ENCODE measurements at regions not wholly inside any gene's neighbourhood (a gene's known extent, or its start where the extent isn't known, plus 50 kb on each side); places are given as distances from the start of the nearest gene placed in this dataset.

GRCh38 chr1:5093042-5093441 is 438.6 kb downstream of the AJAP1 start:
- Histone ChIP-seq H3K9me3 (replicated peaks in 1 of 2; ENCODE audit: control insufficient read depth in 2 of 2, insufficient read depth in 1 of 2, low read depth in 1 of 2, low read length in 2 of 2) (peaks cover 6 to 7% of the 10 kb centered on the region in 2 donors), H3K4ac (ENCODE audit: low read length) (no peak overlapping the region), H2BK120ac (ENCODE audit: low read depth, low read length) (no peak overlapping the region), H4K91ac (ENCODE audit: low read depth, low read length, poor library complexity) (no peak overlapping the region), H3K14ac (ENCODE audit: low read length) (no peak overlapping the region), H3K4me1 (ENCODE audit: control insufficient read depth in 2 of 2, insufficient read depth in 1 of 2, low read depth in 1 of 2, low read length in 2 of 2) (no peaks in the 10 kb centered on the region), H3K23ac (ENCODE audit: low read depth, low read length, poor library complexity) (no peak overlapping the region), H3K79me1 (ENCODE audit: low read depth, low read length) (no peaks in the 10 kb centered on the region), H3K4me2 (ENCODE audit: insufficient read depth, low read length, poor library complexity, severe bottlenecking) (no peak overlapping the region), H2BK15ac (ENCODE audit: low read length) (no peak overlapping the region), H3K36me3 (replicated peaks in 1 of 2; ENCODE audit: control insufficient read depth in 2 of 2, insufficient read depth in 2 of 2, low read length in 2 of 2) (no peaks in the 10 kb centered on the region), H3K4me3 (ENCODE audit: low read length in 2 of 2) (no peak overlapping the region), H3K27ac (replicated peaks; ENCODE audit: low read length) (no peak overlapping the region), H2AFZ (ENCODE audit: low read length) (no peak overlapping the region), H2BK5ac (ENCODE audit: low read length) (no peak overlapping the region), H3K18ac (ENCODE audit: low read length) (no peak overlapping the region), H3K9ac (ENCODE audit: low read depth, low read length, poor library complexity) (no peak overlapping the region), H4K8ac (ENCODE audit: low read depth, low read length) (no peak overlapping the region), H2AK5ac (ENCODE audit: low read depth, low read length) (no peak overlapping the region), H3K27me3 (ENCODE audit: control insufficient read depth in 3 of 3, insufficient read depth in 3 of 3, low read depth in 1 of 3, low read length in 3 of 3) (no peaks in the 10 kb centered on the region), H2BK12ac (ENCODE audit: low read length) (no peak overlapping the region)
- no peak for DNase-seq (ENCODE audit: low spot score)
- no CpG with 5 or more reads among the region's 1 CpG for WGBS, 2 donors (ENCODE audit: extremely low coverage in 2 of 2, insufficient read length in 2 of 2, insufficient replicate concordance in 1 of 2)

DNA sequence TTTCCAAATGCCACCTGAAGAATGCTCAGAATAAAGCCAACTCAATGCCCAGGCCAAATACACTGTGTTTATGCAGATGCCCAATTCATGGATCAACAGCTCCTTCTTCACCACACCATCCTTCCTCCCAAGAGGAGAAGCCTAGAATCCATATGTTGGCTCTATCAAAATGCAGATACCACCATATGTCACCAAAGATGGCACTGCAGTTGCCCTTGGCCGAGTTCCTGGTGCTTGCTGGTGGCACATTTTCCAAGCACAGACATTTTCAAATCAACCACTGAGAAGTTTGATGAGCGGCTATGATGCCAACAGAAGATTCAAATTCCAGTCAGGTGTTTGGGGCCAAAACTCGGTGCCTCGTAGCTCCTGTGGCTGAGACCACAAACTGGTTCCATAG is 430.3 kb downstream of the AJAP1 start:
- Histone ChIP-seq H3K9me3 (replicated peaks in 1 of 2; ENCODE audit: control insufficient read depth in 2 of 2, insufficient read depth in 1 of 2, low read depth in 1 of 2, low read length in 2 of 2) (no peaks in the 10 kb centered on the region), H3K79me1 (ENCODE audit: low read depth, low read length) (no peaks in the 10 kb centered on the region), H2BK5ac (ENCODE audit: low read length) (no peak overlapping the region), H2AFZ (ENCODE audit: low read length) (no peak overlapping the region), H2AK5ac (ENCODE audit: low read depth, low read length) (no peak overlapping the region), H2BK15ac (ENCODE audit: low read length) (no peak overlapping the region), H3K27ac (replicated peaks; ENCODE audit: low read length) (no peak overlapping the region), H3K9ac (ENCODE audit: low read depth, low read length, poor library complexity) (no peak overlapping the region), H2BK12ac (ENCODE audit: low read length) (no peak overlapping the region), H3K27me3 (ENCODE audit: control insufficient read depth in 3 of 3, insufficient read depth in 3 of 3, low read depth in 1 of 3, low read length in 3 of 3) (no peaks in the 10 kb centered on the region), H3K4me1 (ENCODE audit: control insufficient read depth in 2 of 2, insufficient read depth in 1 of 2, low read depth in 1 of 2, low read length in 2 of 2) (no peaks in the 10 kb centered on the region), H3K4me3 (ENCODE audit: low read length in 2 of 2) (peak overlapping the region in 1 of 2 donors; percentile 46), H3K4ac (ENCODE audit: low read length) (no peak overlapping the region), H3K18ac (ENCODE audit: low read length) (no peak overlapping the region), H3K4me2 (ENCODE audit: insufficient read depth, low read length, poor library complexity, severe bottlenecking) (no peak overlapping the region), H3K36me3 (replicated peaks in 1 of 2; ENCODE audit: control insufficient read depth in 2 of 2, insufficient read depth in 2 of 2, low read length in 2 of 2) (no peaks in the 10 kb centered on the region), H4K91ac (ENCODE audit: low read depth, low read length, poor library complexity) (no peak overlapping the region), H3K23ac (ENCODE audit: low read depth, low read length, poor library complexity) (no peak overlapping the region), H4K8ac (ENCODE audit: low read depth, low read length) (no peak overlapping the region), H2BK120ac (ENCODE audit: low read depth, low read length) (no peak overlapping the region), H3K14ac (ENCODE audit: low read length) (no peak overlapping the region)
- no peak for DNase-seq (ENCODE audit: low spot score)
- no CpG with 5 or more reads among the region's 4 CpGs for WGBS, 2 donors (ENCODE audit: extremely low coverage in 2 of 2, insufficient read length in 2 of 2, insufficient replicate concordance in 1 of 2)

DNA sequence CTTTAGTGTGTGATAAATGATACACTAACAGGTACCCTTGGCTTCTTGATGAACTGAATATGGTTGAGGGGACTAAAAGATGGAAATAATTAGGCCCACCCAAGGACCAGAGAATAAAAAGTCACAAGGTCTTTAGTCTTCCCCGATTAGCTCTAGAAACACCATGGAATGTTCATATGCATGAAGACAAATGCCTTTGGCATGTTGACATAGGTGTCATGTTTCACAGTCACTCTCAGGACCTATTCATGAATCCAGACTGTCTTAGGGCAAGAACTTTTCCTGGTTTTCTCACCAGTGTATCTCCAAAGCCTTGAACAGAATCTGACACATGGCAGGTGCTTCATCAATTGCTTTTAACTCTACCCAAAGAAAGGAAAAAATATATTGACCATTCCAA is 412.8 kb downstream of the AJAP1 start:
- Histone ChIP-seq H2BK15ac (ENCODE audit: low read length) (no peak overlapping the region), H2BK12ac (ENCODE audit: low read length) (no peak overlapping the region), H3K27me3 (ENCODE audit: control insufficient read depth in 3 of 3, insufficient read depth in 3 of 3, low read depth in 1 of 3, low read length in 3 of 3) (no peaks in the 10 kb centered on the region), H2AFZ (ENCODE audit: low read length) (no peak overlapping the region), H3K4me1 (ENCODE audit: control insufficient read depth in 2 of 2, insufficient read depth in 1 of 2, low read depth in 1 of 2, low read length in 2 of 2) (no peaks in the 10 kb centered on the region), H3K9me3 (replicated peaks in 1 of 2; ENCODE audit: control insufficient read depth in 2 of 2, insufficient read depth in 1 of 2, low read depth in 1 of 2, low read length in 2 of 2) (no peaks in the 10 kb centered on the region), H3K18ac (ENCODE audit: low read length) (no peak overlapping the region), H2AK5ac (ENCODE audit: low read depth, low read length) (no peak overlapping the region), H3K79me1 (ENCODE audit: low read depth, low read length) (no peaks in the 10 kb centered on the region), H3K36me3 (replicated peaks in 1 of 2; ENCODE audit: control insufficient read depth in 2 of 2, insufficient read depth in 2 of 2, low read length in 2 of 2) (no peaks in the 10 kb centered on the region), H4K8ac (ENCODE audit: low read depth, low read length) (no peak overlapping the region), H3K9ac (ENCODE audit: low read depth, low read length, poor library complexity) (no peak overlapping the region), H3K4me2 (ENCODE audit: insufficient read depth, low read length, poor library complexity, severe bottlenecking) (no peak overlapping the region), H2BK120ac (ENCODE audit: low read depth, low read length) (no peak overlapping the region), H3K4me3 (ENCODE audit: low read length in 2 of 2) (no peak overlapping the region), H4K91ac (ENCODE audit: low read depth, low read length, poor library complexity) (no peak overlapping the region), H3K4ac (ENCODE audit: low read length) (no peak overlapping the region), H3K23ac (ENCODE audit: low read depth, low read length, poor library complexity) (no peak overlapping the region), H3K27ac (replicated peaks; ENCODE audit: low read length) (no peak overlapping the region), H3K14ac (ENCODE audit: low read length) (no peak overlapping the region), H2BK5ac (ENCODE audit: low read length) (no peak overlapping the region)
- DNase-seq (ENCODE audit: low spot score), result no peak
- no CpG with 5 or more reads among the region's 1 CpG for WGBS, 2 donors (ENCODE audit: extremely low coverage in 2 of 2, insufficient read length in 2 of 2, insufficient replicate concordance in 1 of 2)

GRCh38 chr1:5053744-5054143 is 399.3 kb downstream of the AJAP1 start:
- Histone ChIP-seq H3K36me3 (replicated peaks in 1 of 2; ENCODE audit: control insufficient read depth in 2 of 2, insufficient read depth in 2 of 2, low read length in 2 of 2) (no peaks in the 10 kb centered on the region), H4K91ac (ENCODE audit: low read depth, low read length, poor library complexity) (no peak overlapping the region), H3K4me2 (ENCODE audit: insufficient read depth, low read length, poor library complexity, severe bottlenecking) (no peak overlapping the region), H3K18ac (ENCODE audit: low read length) (no peak overlapping the region), H3K4me1 (ENCODE audit: control insufficient read depth in 2 of 2, insufficient read depth in 1 of 2, low read depth in 1 of 2, low read length in 2 of 2) (peaks cover 0 to 2% of the 10 kb centered on the region in 2 donors), H2BK15ac (ENCODE audit: low read length) (no peak overlapping the region), H3K14ac (ENCODE audit: low read length) (no peak overlapping the region), H2BK12ac (ENCODE audit: low read length) (no peak overlapping the region), H4K8ac (ENCODE audit: low read depth, low read length) (no peak overlapping the region), H3K27ac (replicated peaks; ENCODE audit: low read length) (no peak overlapping the region), H2AK5ac (ENCODE audit: low read depth, low read length) (no peak overlapping the region), H3K27me3 (ENCODE audit: control insufficient read depth in 3 of 3, insufficient read depth in 3 of 3, low read depth in 1 of 3, low read length in 3 of 3) (no peaks in the 10 kb centered on the region), H3K9ac (ENCODE audit: low read depth, low read length, poor library complexity) (no peak overlapping the region), H3K79me1 (ENCODE audit: low read depth, low read length) (no peaks in the 10 kb centered on the region), H3K23ac (ENCODE audit: low read depth, low read length, poor library complexity) (no peak overlapping the region), H3K4ac (ENCODE audit: low read length) (no peak overlapping the region), H3K9me3 (replicated peaks in 1 of 2; ENCODE audit: control insufficient read depth in 2 of 2, insufficient read depth in 1 of 2, low read depth in 1 of 2, low read length in 2 of 2) (no peaks in the 10 kb centered on the region), H2BK5ac (ENCODE audit: low read length) (no peak overlapping the region), H3K4me3 (ENCODE audit: low read length in 2 of 2) (no peak overlapping the region), H2AFZ (ENCODE audit: low read length) (no peak overlapping the region), H2BK120ac (ENCODE audit: low read depth, low read length) (no peak overlapping the region)
- no CpG with 5 or more reads among the region's 3 CpGs for WGBS, 2 donors (ENCODE audit: extremely low coverage in 2 of 2, insufficient read length in 2 of 2, insufficient replicate concordance in 1 of 2)
- DNase-seq (ENCODE audit: low spot score), result no peak
